ENCODE measurements at regions not wholly inside any gene's neighbourhood (a gene's known extent, or its start where the extent isn't known, plus 50 kb on each side); places are given as distances from the start of the nearest gene placed in this dataset.
"Not testable (repeated sequence)": the region's sequence is repeated elsewhere in the genome, so short reads cannot be mapped to it uniquely, and the experiment has no call there.

DNA sequence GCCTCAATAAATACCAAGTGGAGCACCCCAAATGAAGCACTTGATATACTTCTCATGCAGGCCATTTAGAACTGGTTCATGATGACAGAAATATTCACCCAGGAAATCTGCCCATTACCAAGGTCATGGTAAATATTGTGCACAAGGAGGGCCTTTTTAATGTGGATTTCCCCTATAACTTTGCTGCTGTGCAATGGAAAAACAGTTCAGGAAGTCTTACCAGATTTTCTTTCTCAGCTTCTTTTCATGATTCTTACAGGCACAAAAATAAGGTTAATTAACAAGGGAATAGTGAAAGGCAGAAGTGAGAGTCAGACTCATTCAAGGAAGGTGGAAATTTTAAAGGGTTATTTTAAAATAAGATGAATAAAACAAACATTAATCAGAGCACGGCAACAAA lies 904.3 kb upstream of the GRIA3 start:
- Histone ChIP-seq H3K36me3 (ENCODE audit: control insufficient read depth in 2 of 2, extremely low read depth in 1 of 2, insufficient read depth in 2 of 2, low read length in 2 of 2) (no peaks in the 10 kb centered on the region), H3K4me1 (ENCODE audit: control insufficient read depth, extremely low read depth, insufficient read depth, low read length) (no peaks in the 10 kb centered on the region), H3K27me3 (ENCODE audit: control insufficient read depth, extremely low read depth, insufficient read depth, low read length) (no peaks in the 10 kb centered on the region), H2AFZ (ENCODE audit: control insufficient read depth, low read length) (no peak overlapping the region), H3K9me1 (ENCODE audit: control insufficient read depth, extremely low read depth, insufficient read depth, low read length) (no peaks in the 10 kb centered on the region), H3K4me3 (ENCODE audit: control insufficient read depth in 2 of 3, extremely low read depth in 1 of 3, insufficient read depth in 2 of 3, low read depth in 1 of 3, low read length in 3 of 3) (no peak overlapping the region), H3K9ac (ENCODE audit: control insufficient read depth, extremely low read depth, insufficient read depth, low read length) (no peak overlapping the region), H4K20me1 (ENCODE audit: control insufficient read depth, extremely low read depth, insufficient read depth, low read length) (no peaks in the 10 kb centered on the region), H3K9me3 (ENCODE audit: control insufficient read depth, low read depth, low read length) (no peaks in the 10 kb centered on the region), H3K4me2 (ENCODE audit: control insufficient read depth, extremely low read depth, insufficient read depth, low read depth, low read length) (no peak overlapping the region), H3K27ac (ENCODE audit: control insufficient read depth, insufficient read depth, low read length) (no peak overlapping the region), H3K79me2 (ENCODE audit: control insufficient read depth, insufficient read depth, low read length) (no peaks in the 10 kb centered on the region)
- DNase-seq (ENCODE audit: low read depth, low spot score) (no peak), FAIRE-seq (no peak)
- TF ChIP-seq EZH2 (IDR thresholded peaks at IDR 0.05; ENCODE audit: low read length): no peak
- TF ChIP-seq, protein P1, sequence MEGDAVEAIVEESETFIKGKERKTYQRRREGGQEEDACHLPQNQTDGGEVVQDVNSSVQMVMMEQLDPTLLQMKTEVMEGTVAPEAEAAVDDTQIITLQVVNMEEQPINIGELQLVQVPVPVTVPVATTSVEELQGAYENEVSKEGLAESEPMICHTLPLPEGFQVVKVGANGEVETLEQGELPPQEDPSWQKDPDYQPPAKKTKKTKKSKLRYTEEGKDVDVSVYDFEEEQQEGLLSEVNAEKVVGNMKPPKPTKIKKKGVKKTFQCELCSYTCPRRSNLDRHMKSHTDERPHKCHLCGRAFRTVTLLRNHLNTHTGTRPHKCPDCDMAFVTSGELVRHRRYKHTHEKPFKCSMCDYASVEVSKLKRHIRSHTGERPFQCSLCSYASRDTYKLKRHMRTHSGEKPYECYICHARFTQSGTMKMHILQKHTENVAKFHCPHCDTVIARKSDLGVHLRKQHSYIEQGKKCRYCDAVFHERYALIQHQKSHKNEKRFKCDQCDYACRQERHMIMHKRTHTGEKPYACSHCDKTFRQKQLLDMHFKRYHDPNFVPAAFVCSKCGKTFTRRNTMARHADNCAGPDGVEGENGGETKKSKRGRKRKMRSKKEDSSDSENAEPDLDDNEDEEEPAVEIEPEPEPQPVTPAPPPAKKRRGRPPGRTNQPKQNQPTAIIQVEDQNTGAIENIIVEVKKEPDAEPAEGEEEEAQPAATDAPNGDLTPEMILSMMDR (optimal IDR thresholded peaks at IDR 0.05 in 1 of 3, IDR thresholded peaks at IDR 0.05 in 1 of 3, conservative IDR thresholded peaks at IDR 0.05 in 1 of 3; ENCODE audit: extremely low read depth in 1 of 3, insufficient read depth in 2 of 3, low read length in 3 of 3): no peak
- dilution Hi-C loops (cut with MboI; ENCODE audit: extremely low pct_ligation_motif_present, low sequenced_read_pairs): no loop called here

DNA sequence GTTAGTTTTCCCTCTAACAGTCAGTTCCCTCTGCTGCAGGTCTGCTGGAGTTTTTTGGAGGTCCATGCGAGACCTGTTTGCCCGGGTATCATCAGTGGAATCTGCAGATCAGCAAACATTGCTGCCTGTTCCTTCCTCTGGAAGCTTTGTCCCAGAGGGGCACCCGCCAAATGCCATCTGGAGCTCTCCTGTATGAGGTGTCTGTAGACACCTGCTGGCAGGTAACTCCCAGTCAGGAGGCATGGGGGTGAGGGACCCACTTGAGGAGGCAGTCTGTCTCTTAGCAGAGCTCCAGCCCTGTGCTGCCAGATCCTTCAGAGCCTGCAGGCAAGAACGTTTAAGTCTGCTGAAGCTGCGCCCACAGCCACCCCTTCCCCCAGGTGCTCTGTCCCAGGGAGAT lies 884.3 kb upstream of the GRIA3 start:
- H3K79me2 ChIP-seq (ENCODE audit: control insufficient read depth, insufficient read depth, low read length); H3K9me3 ChIP-seq (ENCODE audit: control insufficient read depth, low read depth, low read length); DNase-seq (ENCODE audit: low read depth, low spot score); H2AFZ ChIP-seq (ENCODE audit: control insufficient read depth, low read length); dilution Hi-C loops (cut with MboI; ENCODE audit: extremely low pct_ligation_motif_present, low sequenced_read_pairs); H3K36me3 ChIP-seq (ENCODE audit: control insufficient read depth in 2 of 2, extremely low read depth in 1 of 2, insufficient read depth in 2 of 2, low read length in 2 of 2); H4K20me1 ChIP-seq (ENCODE audit: control insufficient read depth, extremely low read depth, insufficient read depth, low read length); H3K27me3 ChIP-seq (ENCODE audit: control insufficient read depth, extremely low read depth, insufficient read depth, low read length); H3K9ac ChIP-seq (ENCODE audit: control insufficient read depth, extremely low read depth, insufficient read depth, low read length); H3K4me1 ChIP-seq (ENCODE audit: control insufficient read depth, extremely low read depth, insufficient read depth, low read length); H3K27ac ChIP-seq (ENCODE audit: control insufficient read depth, insufficient read depth, low read length); FAIRE-seq; H3K4me3 ChIP-seq (ENCODE audit: control insufficient read depth in 2 of 3, extremely low read depth in 1 of 3, insufficient read depth in 2 of 3, low read depth in 1 of 3, low read length in 3 of 3); H3K9me1 ChIP-seq (ENCODE audit: control insufficient read depth, extremely low read depth, insufficient read depth, low read length); H3K4me2 ChIP-seq (ENCODE audit: control insufficient read depth, extremely low read depth, insufficient read depth, low read depth, low read length): not testable (repeated sequence)

DNA sequence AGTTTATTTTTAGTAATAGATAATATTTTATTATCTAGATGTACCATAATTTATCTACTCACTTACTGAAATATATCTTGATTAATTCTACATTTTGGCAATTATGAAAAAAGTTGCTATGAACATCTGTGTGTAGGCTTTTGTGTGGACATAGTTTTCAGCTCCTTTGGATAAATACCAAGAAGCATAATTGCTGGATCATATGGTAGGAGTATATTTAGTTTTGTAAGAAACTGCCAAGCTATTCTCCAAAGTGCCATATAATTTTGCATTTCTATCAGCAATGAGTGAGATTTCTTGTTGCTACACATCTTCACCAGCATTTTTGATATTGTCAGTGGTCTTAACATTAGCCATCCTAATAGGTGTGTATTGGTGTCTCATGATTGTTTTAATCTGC lies 882.6 kb upstream of the GRIA3 start:
- no peaks in the 10 kb centered on the region for H3K36me3 ChIP-seq (ENCODE audit: control insufficient read depth in 2 of 2, extremely low read depth in 1 of 2, insufficient read depth in 2 of 2, low read length in 2 of 2)
- no peak overlapping the region for H3K4me2 ChIP-seq (ENCODE audit: control insufficient read depth, extremely low read depth, insufficient read depth, low read depth, low read length)
- H3K9ac ChIP-seq (ENCODE audit: control insufficient read depth, extremely low read depth, insufficient read depth, low read length): no peak overlapping the region
- no peaks in the 10 kb centered on the region for H3K27me3 ChIP-seq (ENCODE audit: control insufficient read depth, extremely low read depth, insufficient read depth, low read length)
- DNase-seq (ENCODE audit: low read depth, low spot score) (no peak), FAIRE-seq (no peak)
- dilution Hi-C loops (cut with MboI; ENCODE audit: extremely low pct_ligation_motif_present, low sequenced_read_pairs): no loop called here
- H3K9me3 ChIP-seq (ENCODE audit: control insufficient read depth, low read depth, low read length): no peaks in the 10 kb centered on the region
- no peaks in the 10 kb centered on the region for H3K4me1 ChIP-seq (ENCODE audit: control insufficient read depth, extremely low read depth, insufficient read depth, low read length)
- H3K79me2 ChIP-seq (ENCODE audit: control insufficient read depth, insufficient read depth, low read length): no peaks in the 10 kb centered on the region
- no peaks in the 10 kb centered on the region for H4K20me1 ChIP-seq (ENCODE audit: control insufficient read depth, extremely low read depth, insufficient read depth, low read length)
- no peak overlapping the region for H3K4me3 ChIP-seq (ENCODE audit: control insufficient read depth in 2 of 3, extremely low read depth in 1 of 3, insufficient read depth in 2 of 3, low read depth in 1 of 3, low read length in 3 of 3)
- no peak for TF ChIP-seq EZH2 (IDR thresholded peaks at IDR 0.05; ENCODE audit: low read length)
- TF ChIP-seq, protein P1 (optimal IDR thresholded peaks at IDR 0.05 in 1 of 3, IDR thresholded peaks at IDR 0.05 in 1 of 3, conservative IDR thresholded peaks at IDR 0.05 in 1 of 3; ENCODE audit: extremely low read depth in 1 of 3, insufficient read depth in 2 of 3, low read length in 3 of 3): no peak
- no peak overlapping the region for H2AFZ ChIP-seq (ENCODE audit: control insufficient read depth, low read length)
- no peak overlapping the region for H3K27ac ChIP-seq (ENCODE audit: control insufficient read depth, insufficient read depth, low read length)
- H3K9me1 ChIP-seq (ENCODE audit: control insufficient read depth, extremely low read depth, insufficient read depth, low read length): no peaks in the 10 kb centered on the region

Measured in keratinocyte (primary cell).